HCT116 (cell line): ENCODE measurements at regions not wholly inside any gene's neighbourhood (a gene's known extent, or its start where the extent isn't known, plus 50 kb on each side); places are given as distances from the start of the nearest gene placed in this dataset.

Experiments
- POLR2AphosphoS5 ChIP-seq: IDR thresholded peaks from 2 replicates; pipeline ENCODE4 v1.6.1; 2011; ENCODE audit warnings: mild to moderate bottlenecking, low read depth, low read length, moderate library complexity
- SIN3A ChIP-seq: IDR thresholded peaks from 2 replicates; pipeline ENCODE4 v1.6.1; 2012; ENCODE audit warnings: low read depth
- ZFX ChIP-seq: fragments of 450-650 bp; IDR thresholded peaks from 2 replicates; pipeline ENCODE4 v1.6.1; 2017
- TF ChIP-seq, protein P1 (sequence below): IDR thresholded peaks from 2 replicates; pipeline ENCODE4 v1.6.1; 2012
- TF ChIP-seq, protein P2 (sequence below), 3 experiments: fragments of 200-600 bp in 1 of 3; sonication (generic) in 1 of 3; IDR thresholded peaks in 2 of 3; conservative IDR thresholded peaks in 1 of 3; 2 replicates each; pipeline ENCODE4 v1.5.1; 2012 to 2017; ENCODE audit warnings: low read depth in 2 of 3, low read length in 2 of 3, antibody characterized with exemption in 1 of 3, borderline replicate concordance in 1 of 3, control low read depth in 1 of 3, mild to moderate bottlenecking in 1 of 3, mixed read lengths in 1 of 3, mixed run types in 1 of 3, moderate library complexity in 1 of 3; ENCODE audit not compliant: insufficient read depth in 1 of 3

DNA sequence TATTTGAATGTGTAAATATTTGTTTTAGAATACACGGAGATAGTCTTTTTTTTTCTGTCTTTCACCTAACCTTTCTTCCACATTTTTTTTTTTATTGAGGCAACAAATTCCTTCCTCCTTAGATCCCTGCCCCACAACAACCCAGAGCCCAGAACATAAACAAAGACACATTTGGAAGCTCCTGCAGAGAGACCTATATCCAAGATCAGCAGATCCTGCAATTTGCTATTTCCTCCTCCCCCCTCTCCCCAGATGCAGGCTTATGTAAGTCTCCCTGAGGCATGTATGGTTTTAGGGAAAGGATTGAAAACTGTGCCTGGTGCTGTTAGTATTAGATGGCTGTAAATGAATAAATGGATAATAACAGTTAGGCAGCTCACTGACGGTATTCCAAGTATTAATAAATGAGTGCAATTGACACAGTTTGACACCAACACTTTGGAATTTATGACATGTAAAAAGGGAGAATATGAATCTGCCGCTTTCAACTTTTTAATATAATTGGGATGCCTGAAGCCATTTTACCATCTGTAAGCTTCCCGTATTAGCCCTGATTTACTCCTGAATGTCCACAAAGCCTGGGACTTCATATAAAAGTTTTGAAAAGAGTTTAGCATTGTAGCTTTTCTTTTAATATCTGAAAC lies 608.3 kb upstream of the CITED2 start:
- TF ChIP-seq ZFX (no peak), SIN3A (no peak), POLR2AphosphoS5 (no peak)
- TF ChIP-seq, protein P1, sequence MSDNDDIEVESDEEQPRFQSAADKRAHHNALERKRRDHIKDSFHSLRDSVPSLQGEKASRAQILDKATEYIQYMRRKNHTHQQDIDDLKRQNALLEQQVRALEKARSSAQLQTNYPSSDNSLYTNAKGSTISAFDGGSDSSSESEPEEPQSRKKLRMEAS, result no peak
- TF ChIP-seq, protein P2, sequence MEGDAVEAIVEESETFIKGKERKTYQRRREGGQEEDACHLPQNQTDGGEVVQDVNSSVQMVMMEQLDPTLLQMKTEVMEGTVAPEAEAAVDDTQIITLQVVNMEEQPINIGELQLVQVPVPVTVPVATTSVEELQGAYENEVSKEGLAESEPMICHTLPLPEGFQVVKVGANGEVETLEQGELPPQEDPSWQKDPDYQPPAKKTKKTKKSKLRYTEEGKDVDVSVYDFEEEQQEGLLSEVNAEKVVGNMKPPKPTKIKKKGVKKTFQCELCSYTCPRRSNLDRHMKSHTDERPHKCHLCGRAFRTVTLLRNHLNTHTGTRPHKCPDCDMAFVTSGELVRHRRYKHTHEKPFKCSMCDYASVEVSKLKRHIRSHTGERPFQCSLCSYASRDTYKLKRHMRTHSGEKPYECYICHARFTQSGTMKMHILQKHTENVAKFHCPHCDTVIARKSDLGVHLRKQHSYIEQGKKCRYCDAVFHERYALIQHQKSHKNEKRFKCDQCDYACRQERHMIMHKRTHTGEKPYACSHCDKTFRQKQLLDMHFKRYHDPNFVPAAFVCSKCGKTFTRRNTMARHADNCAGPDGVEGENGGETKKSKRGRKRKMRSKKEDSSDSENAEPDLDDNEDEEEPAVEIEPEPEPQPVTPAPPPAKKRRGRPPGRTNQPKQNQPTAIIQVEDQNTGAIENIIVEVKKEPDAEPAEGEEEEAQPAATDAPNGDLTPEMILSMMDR (IDR thresholded peaks at IDR 0.05 in 2 of 3, conservative IDR thresholded peaks at IDR 0.05 in 1 of 3; ENCODE audit: borderline replicate concordance in 1 of 3, insufficient read depth in 1 of 3, low read depth in 2 of 3, low read length in 2 of 3), result no peak
